HFFc6 (cell line): ENCODE measurements at regions not wholly inside any gene's neighbourhood (a gene's known extent, or its start where the extent isn't known, plus 50 kb on each side); places are given as distances from the start of the nearest gene placed in this dataset.
A peak's percentile ranks its signal among the peaks of the same experiment; 100 is the strongest.

Experiments used
- DNase-seq: peaks from one replicate; pipeline ENCODE4 v3.0.0-alpha.2; 2018
- H3K27ac Mint-ChIP-seq: 2 replicates; pipeline ENCODE4 v1.8.0; 2020; ENCODE audit warnings: mild to moderate bottlenecking, mixed read lengths
- H3K27me3 Mint-ChIP-seq: 2 replicates; pipeline ENCODE4 v1.8.0; 2021; ENCODE audit warnings: mild to moderate bottlenecking, moderate library complexity, mixed read lengths; ENCODE audit not compliant: insufficient read depth
- H3K36me3 Mint-ChIP-seq: 2 replicates; pipeline ENCODE4 v1.8.0; 2021; ENCODE audit warnings: low read depth, mixed read lengths
- H3K4me1 Mint-ChIP-seq: 2 replicates; pipeline ENCODE4 v1.8.0; 2020; ENCODE audit warnings: low read depth, mixed read lengths
- H3K4me3 Mint-ChIP-seq: 2 replicates; pipeline ENCODE4 v1.8.0; 2020; ENCODE audit warnings: mild to moderate bottlenecking, moderate library complexity, mixed read lengths
- H3K9me3 Mint-ChIP-seq: 2 replicates; pipeline ENCODE4 v1.8.0; 2020; ENCODE audit warnings: mild to moderate bottlenecking, mixed read lengths
- TF ChIP-seq, protein P1 (sequence below): fragments of 200-600 bp; sonication (generic); IDR thresholded peaks from 2 replicates; pipeline ENCODE4 v1.5.0; 2021; ENCODE audit warnings: antibody characterized with exemption, mild to moderate bottlenecking

DNA sequence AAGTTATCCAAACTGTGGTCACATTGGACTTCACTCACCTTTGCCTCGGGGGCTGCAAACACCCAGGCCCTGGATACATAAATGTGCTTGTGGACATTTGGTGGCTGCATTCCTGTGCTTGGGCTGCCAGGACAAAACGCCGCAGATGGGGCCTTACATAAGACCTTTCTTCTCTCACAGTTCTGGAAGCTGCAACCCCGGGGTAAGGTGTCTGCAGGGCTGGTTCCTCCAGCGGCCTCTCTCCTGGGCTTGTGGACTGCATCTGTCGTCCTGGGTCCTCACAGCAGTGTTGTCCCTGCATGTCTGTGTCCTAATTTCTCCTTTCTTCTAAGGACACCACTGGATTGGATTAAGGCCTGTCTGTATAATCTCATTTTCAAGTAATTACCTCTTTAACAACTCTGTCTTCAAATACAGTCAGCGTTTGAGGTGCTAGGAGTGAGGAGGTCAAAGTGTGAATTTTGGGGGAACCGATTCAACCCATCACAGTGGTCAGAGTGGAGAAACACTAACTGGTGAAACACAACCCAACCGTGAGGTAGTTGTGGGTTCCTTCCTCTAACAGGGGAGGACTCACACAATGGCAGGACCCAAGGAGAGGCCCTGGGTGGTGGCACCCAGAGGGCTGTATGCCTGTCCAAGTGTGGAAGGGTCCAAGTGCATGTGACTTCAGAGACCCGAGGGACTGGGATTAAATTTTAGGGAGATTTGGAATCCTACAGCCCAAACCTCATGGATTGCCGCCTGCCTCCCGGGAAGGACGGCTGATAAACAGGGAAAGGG, 415.6 kb downstream of the IRX2 start:
- Mint-ChIP-seq H3K36me3 (peaks cover 6% of the 10 kb centered on the region; the same call in 1 of the 2 replicates), H3K4me3 (no peak overlapping the region), H3K27me3 (peaks cover 3% of the 10 kb centered on the region; the same call in 1 of the 2 replicates), H3K4me1 (no peaks in the 10 kb centered on the region), H3K9me3 (peaks cover 66% of the 10 kb centered on the region), H3K27ac (no peak overlapping the region)
- no peak for DNase-seq
- TF ChIP-seq, protein P1, sequence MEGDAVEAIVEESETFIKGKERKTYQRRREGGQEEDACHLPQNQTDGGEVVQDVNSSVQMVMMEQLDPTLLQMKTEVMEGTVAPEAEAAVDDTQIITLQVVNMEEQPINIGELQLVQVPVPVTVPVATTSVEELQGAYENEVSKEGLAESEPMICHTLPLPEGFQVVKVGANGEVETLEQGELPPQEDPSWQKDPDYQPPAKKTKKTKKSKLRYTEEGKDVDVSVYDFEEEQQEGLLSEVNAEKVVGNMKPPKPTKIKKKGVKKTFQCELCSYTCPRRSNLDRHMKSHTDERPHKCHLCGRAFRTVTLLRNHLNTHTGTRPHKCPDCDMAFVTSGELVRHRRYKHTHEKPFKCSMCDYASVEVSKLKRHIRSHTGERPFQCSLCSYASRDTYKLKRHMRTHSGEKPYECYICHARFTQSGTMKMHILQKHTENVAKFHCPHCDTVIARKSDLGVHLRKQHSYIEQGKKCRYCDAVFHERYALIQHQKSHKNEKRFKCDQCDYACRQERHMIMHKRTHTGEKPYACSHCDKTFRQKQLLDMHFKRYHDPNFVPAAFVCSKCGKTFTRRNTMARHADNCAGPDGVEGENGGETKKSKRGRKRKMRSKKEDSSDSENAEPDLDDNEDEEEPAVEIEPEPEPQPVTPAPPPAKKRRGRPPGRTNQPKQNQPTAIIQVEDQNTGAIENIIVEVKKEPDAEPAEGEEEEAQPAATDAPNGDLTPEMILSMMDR, result no peak

DNA sequence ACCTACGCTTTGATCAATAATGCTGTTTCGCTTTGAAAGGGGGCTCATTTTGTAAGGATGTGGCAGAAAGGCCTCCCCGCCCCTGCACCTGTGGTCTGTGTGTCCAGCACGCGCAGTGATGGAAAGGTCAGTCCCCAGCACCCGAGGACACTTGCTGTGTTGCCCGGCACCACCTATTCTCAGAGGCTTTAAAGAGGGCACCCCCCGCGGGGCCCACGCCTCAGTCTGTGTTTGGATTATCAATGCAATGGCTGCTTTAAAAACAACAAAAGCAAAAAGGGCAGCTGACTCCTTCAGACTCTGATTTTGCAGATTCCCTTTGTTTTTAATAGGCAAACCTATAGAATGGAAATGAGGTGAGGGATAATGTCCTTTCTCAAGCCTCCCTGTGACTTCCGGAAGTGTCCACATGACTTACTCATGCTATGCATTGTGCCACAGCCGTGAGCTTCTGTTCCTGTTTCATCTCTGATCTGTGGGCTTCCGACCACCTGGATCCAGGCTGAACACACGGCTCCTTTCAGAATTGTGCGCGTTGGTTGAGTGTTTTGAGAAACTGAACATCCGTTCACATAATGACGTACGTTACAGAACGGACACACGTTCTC, 416.2 kb downstream of the IRX2 start:
- Mint-ChIP-seq H3K4me1 (no peaks in the 10 kb centered on the region), H3K36me3 (peaks cover 6% of the 10 kb centered on the region; the same call in 1 of the 2 replicates), H3K27ac (no peak overlapping the region), H3K4me3 (no peak overlapping the region), H3K9me3 (peaks cover 69% of the 10 kb centered on the region), H3K27me3 (peaks cover 3% of the 10 kb centered on the region; the same call in 1 of the 2 replicates)
- no peak for DNase-seq
- TF ChIP-seq, protein P1, result no peak

DNA sequence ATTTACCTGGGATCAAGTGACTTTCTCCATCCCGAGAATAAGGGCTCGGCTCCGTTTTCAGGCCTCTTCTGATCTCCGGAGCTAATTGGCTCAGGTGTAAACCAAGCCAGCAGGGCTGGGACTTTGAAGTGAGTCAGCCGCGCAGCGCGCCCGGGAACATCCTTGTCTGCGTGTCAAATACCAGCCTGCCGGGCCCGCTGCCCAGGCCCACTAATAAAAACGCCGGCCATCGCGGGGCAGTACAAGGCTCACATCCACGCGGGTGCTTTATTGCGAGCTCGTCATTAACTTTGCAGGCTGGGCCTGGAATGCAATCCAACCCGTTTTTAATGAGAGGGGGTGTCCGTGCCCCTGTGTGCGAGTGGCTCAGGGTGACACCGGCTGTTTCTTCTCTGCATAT, 416.8 kb downstream of the IRX2 start:
- Mint-ChIP-seq H3K27ac (no peak overlapping the region), H3K27me3 (peaks cover 3% of the 10 kb centered on the region; the same call in 1 of the 2 replicates), H3K36me3 (peaks cover 6% of the 10 kb centered on the region; the same call in 1 of the 2 replicates), H3K4me3 (no peak overlapping the region), H3K4me1 (no peaks in the 10 kb centered on the region), H3K9me3 (peaks cover 69% of the 10 kb centered on the region)
- TF ChIP-seq, protein P1, result no peak
- no peak for DNase-seq

DNA sequence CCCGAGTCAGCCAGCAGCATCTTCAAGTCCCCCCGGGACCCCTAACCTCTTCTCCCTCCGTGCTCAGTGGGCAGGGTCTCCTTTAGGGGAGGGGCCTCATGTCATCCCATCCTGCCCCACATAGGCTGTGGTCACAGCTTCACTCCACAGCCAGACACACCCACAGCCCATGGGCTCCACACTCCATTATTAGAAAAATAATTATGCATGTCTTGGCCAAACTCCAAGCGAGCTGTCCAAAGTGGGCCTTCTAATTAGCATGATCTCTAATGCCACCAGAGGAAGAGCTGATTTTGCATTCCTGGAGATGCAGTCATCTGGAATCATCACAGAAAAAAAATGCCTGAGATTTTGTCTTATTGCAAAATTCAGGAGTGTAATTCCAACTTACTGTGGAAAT, 418.2 kb downstream of the IRX2 start:
- TF ChIP-seq, protein P1, result no peak
- H3K4me1 Mint-ChIP-seq, result no peaks in the 10 kb centered on the region
- H3K4me3 Mint-ChIP-seq, result no peak overlapping the region
- H3K9me3 Mint-ChIP-seq, result peaks cover 76% of the 10 kb centered on the region
- no peak overlapping the region for H3K27ac Mint-ChIP-seq
- peaks cover 6% of the 10 kb centered on the region; the same call in 1 of the 2 replicates for H3K36me3 Mint-ChIP-seq
- DNase-seq, result peak; percentile 6
- H3K27me3 Mint-ChIP-seq, result peaks cover 2% of the 10 kb centered on the region; the same call in 1 of the 2 replicates

DNA sequence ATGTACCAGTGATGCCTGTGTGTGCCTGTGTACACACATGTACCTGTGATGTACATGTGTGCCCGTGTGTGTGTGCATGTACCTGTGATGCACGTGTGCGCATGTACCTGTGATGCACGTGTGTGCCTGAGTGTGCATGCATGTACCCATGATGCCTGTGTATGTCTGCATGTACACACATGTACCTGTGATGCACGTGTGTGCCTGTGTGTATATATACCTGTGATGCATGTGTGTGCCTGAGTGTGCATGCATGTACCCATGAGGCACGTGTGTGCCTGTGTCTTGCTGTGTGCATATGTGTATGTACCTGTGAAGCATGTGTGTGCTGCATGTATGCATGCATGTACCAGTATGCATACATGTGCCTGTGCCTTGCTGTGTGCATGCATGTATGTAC, 419.0 kb downstream of the IRX2 start:
- no peak overlapping the region for H3K27ac Mint-ChIP-seq
- no peak overlapping the region for H3K4me3 Mint-ChIP-seq
- TF ChIP-seq, protein P1, result no peak
- no peaks in the 10 kb centered on the region for H3K4me1 Mint-ChIP-seq
- DNase-seq, result no peak
- no peaks in the 10 kb centered on the region for H3K27me3 Mint-ChIP-seq
- peaks cover 74% of the 10 kb centered on the region for H3K9me3 Mint-ChIP-seq
- peaks cover 6% of the 10 kb centered on the region; the same call in 1 of the 2 replicates for H3K36me3 Mint-ChIP-seq
